ENCODE measurements at regions not wholly inside any gene's neighbourhood (a gene's known extent, or its start where the extent isn't known, plus 50 kb on each side); places are given as distances from the start of the nearest gene placed in this dataset.

- TF ChIP-seq POLR2AphosphoS5 (IDR thresholded peaks at IDR 0.05), result no peak
- no peak for TF ChIP-seq EP300 (IDR thresholded peaks at IDR 0.05)
- no peak for TF ChIP-seq CTCF (IDR thresholded peaks at IDR 0.05)
Observed at GRCh38 chr2:38152913-38153312, 77.0 kb upstream of the CYP1B1 start.

Data from gastroesophageal sphincter (tissue), 3 donors.